OCI-LY3 (cell line): ENCODE measurements at regions not wholly inside any gene's neighbourhood (a gene's known extent, or its start where the extent isn't known, plus 50 kb on each side); places are given as distances from the start of the nearest gene placed in this dataset.
"Not testable (repeated sequence)": the region's sequence is repeated elsewhere in the genome, so short reads cannot be mapped to it uniquely, and the experiment has no call there.

ENCODE experiments used
- CTCF ChIP-seq: fragments of 200-600, 300-600 bp; sonication (generic); IDR thresholded peaks from 2 replicates; pipeline ENCODE4 v1.5.1; 2014; ENCODE audit warnings: antibody characterized with exemption, low read length, low read depth
- EZH2phosphoT487 ChIP-seq: fragments of 200-600 bp; shearing (Covaris generic); IDR thresholded peaks from 2 replicates; pipeline ENCODE4 v1.6.1; 2018; ENCODE audit warnings: antibody characterized with exemption, mixed run types, low read depth

- not testable (repeated sequence) for TF ChIP-seq EZH2phosphoT487, CTCF
These were observed 293.0 kb upstream of the PLGLB1 start for GRCh38 chr2:87314622-87315021.
